RWPE2 (cell line): ENCODE measurements at regions not wholly inside any gene's neighbourhood (a gene's known extent, or its start where the extent isn't known, plus 50 kb on each side); places are given as distances from the start of the nearest gene placed in this dataset.

ENCODE experiments used
- ATAC-seq: fragments of 200-7000 bp; cut with Tn5 transposase; 3 replicates; pipeline ENCODE4 v1.9.1; 2021; ENCODE audit warnings: low read depth
- DNase-seq: peaks from one replicate; pipeline ENCODE4 v3.0.0-alpha.2; 2020; ENCODE audit warnings: low spot score
- H3K27ac ChIP-seq: fragments of 450-650 bp; 2 replicates; pipeline ENCODE4 v1.5.1; 2017; ENCODE audit warnings: mild to moderate bottlenecking; ENCODE audit not compliant: poor library complexity, severe bottlenecking
- H3K27me3 ChIP-seq: fragments of 250-450 bp; sonication (Bioruptor Pico); 2 replicates; pipeline ENCODE4 v1.5.1; 2021; ENCODE audit warnings: mild to moderate bottlenecking, moderate library complexity; ENCODE audit not compliant: insufficient read depth, poor library complexity, severe bottlenecking
- H3K36me3 ChIP-seq: fragments of 250-450 bp; sonication (Bioruptor Pico); 2 replicates; pipeline ENCODE4 v1.5.1; 2020; ENCODE audit warnings: low read depth, mild to moderate bottlenecking, moderate library complexity
- H3K4me1 ChIP-seq: fragments of 250-450 bp; sonication (Bioruptor Pico); 2 replicates; pipeline ENCODE4 v1.5.1; 2021; ENCODE audit warnings: mild to moderate bottlenecking, moderate library complexity; ENCODE audit not compliant: insufficient read depth, poor library complexity, severe bottlenecking
- H3K4me3 ChIP-seq: fragments of 250-450 bp; sonication (Bioruptor Pico); 2 replicates; pipeline ENCODE4 v1.5.1; 2021; ENCODE audit warnings: mild to moderate bottlenecking, moderate library complexity; ENCODE audit not compliant: severe bottlenecking
- H3K9me3 ChIP-seq: fragments of 250-450 bp; sonication (Bioruptor Pico); 2 replicates; pipeline ENCODE4 v1.5.1; 2021; ENCODE audit warnings: mild to moderate bottlenecking, moderate library complexity; ENCODE audit not compliant: severe bottlenecking
- CTCF ChIP-seq: fragments of 450-650 bp; IDR thresholded peaks from one replicate; pipeline ENCODE4 v1.5.1; 2017; ENCODE audit warnings: mild to moderate bottlenecking, moderate library complexity; ENCODE audit not compliant: poor library complexity, severe bottlenecking

DNA sequence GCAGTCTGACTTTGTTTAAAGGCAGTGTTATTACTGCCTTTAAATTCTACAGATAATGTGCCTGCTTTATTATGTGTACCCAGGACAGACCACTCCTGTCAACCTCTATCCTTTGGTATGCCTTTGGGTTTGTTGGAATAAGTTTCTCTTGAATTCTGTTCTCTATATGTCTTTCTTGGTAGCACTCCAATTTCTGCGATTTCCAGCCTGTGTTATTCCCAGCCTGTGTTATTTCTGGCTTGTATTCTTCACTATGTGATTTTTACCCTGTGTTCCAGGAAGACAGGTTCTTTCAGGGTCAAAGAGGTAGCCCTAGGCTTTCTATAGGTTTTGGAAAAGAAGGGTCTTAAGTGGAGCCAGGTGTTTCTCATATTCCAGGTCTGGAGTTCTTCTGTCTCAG lies 407.4 kb upstream of the AZI2 start:
- H3K9me3 ChIP-seq, result peaks cover under 1% of the 10 kb centered on the region
- H3K27me3 ChIP-seq, result no peaks in the 10 kb centered on the region
- no peak for TF ChIP-seq CTCF
- no peaks in the 10 kb centered on the region for H3K4me1 ChIP-seq
- no peak for ATAC-seq
- H3K27ac ChIP-seq, result no peak overlapping the region
- DNase-seq, result no peak
- no peaks in the 10 kb centered on the region for H3K36me3 ChIP-seq
- no peak overlapping the region for H3K4me3 ChIP-seq

DNA sequence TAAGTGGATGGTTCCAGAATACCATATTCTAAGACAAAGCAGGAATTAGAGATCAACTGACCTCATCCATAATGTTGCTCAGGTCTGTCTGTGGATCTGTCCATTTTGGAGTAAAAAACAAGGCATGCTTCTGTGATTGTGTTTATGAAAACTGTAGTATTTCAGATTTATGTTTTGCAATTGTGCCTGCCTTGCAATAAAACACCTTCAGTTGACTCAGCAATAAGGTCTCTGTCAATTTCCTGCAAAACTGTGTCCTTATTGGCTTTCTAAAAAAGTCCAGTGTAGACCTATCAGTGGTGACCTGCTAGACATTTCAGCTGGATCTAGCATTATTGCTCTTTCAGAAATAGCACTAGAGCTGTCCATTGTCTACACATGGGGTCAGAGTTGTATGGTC lies 409.5 kb upstream of the AZI2 start:
- no peaks in the 10 kb centered on the region for H3K9me3 ChIP-seq
- H3K27me3 ChIP-seq, result no peaks in the 10 kb centered on the region
- no peak overlapping the region for H3K27ac ChIP-seq
- H3K36me3 ChIP-seq, result no peaks in the 10 kb centered on the region
- DNase-seq (no peak), ATAC-seq (no peak)
- TF ChIP-seq CTCF, result no peak
- H3K4me3 ChIP-seq, result no peak overlapping the region
- H3K4me1 ChIP-seq, result no peaks in the 10 kb centered on the region

DNA sequence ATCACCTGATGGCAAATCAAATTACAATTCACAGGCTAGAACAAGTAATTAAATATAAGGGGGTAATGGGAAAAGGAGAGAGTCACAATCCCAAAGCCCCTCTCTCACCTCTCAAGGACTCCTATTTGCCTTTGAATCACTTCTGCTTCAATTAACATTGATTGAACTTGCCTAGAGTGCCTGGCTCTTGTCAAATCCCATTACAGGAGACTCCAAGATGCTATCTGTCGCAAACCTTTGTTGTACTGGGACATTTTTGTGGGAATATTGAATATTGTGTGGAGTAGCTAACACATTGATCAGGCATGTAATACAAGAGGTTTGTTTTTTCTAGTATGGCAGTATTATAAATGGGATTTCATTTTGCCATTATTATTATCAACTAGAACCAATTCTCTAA lies 412.8 kb upstream of the AZI2 start:
- no peak for DNase-seq

GRCh38 chr3:28765194-28765593 lies 416.6 kb upstream of the AZI2 start:
- Histone ChIP-seq H3K27me3 (no peaks in the 10 kb centered on the region), H3K27ac (no peak overlapping the region), H3K4me1 (no peaks in the 10 kb centered on the region), H3K9me3 (no peaks in the 10 kb centered on the region), H3K36me3 (no peaks in the 10 kb centered on the region), H3K4me3 (no peak overlapping the region)
- ATAC-seq (no peak), DNase-seq (no peak)
- TF ChIP-seq CTCF, result no peak

More for the DNA sequence above, 412.8 kb upstream of the AZI2 start:
- H3K36me3 ChIP-seq, result no peaks in the 10 kb centered on the region
- H3K9me3 ChIP-seq, result no peaks in the 10 kb centered on the region
- H3K4me3 ChIP-seq, result no peak overlapping the region
- ATAC-seq, result no peak
- H3K27ac ChIP-seq, result no peak overlapping the region
- H3K4me1 ChIP-seq, result no peaks in the 10 kb centered on the region
- TF ChIP-seq CTCF, result no peak
- no peaks in the 10 kb centered on the region for H3K27me3 ChIP-seq

DNA sequence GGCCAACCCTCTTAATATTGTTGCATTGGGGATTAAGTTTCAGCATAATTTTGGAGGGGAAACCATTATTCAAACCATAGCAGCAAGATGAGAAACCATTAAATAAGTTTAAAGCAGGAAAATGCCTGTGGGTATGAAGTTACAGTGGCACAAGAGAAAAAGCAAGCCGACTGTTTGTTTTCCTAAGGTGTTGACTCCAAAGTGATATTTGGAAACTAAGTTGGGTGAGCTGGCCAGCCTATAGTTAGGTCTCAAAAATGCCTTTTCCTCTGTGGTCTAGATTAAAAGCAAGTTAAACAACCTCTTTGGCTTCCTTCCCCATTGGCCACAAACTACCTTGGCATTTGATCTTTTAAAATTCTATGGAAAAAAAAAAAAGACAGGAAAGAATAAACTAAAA lies 419.8 kb upstream of the AZI2 start:
- no peak for DNase-seq
- H3K9me3 ChIP-seq, result no peaks in the 10 kb centered on the region
- ATAC-seq, result no peak
- H3K27me3 ChIP-seq, result no peaks in the 10 kb centered on the region
- no peaks in the 10 kb centered on the region for H3K4me1 ChIP-seq
- no peak overlapping the region for H3K4me3 ChIP-seq
- no peak overlapping the region for H3K27ac ChIP-seq
- no peaks in the 10 kb centered on the region for H3K36me3 ChIP-seq
- TF ChIP-seq CTCF, result no peak
